Peyer's patch (tissue), 4 donors: ENCODE measurements at regions not wholly inside any gene's neighbourhood (a gene's known extent, or its start where the extent isn't known, plus 50 kb on each side); places are given as distances from the start of the nearest gene placed in this dataset.

Source experiments
- POLR2A ChIP-seq, 2 donors: fragments of 450-650 bp; IDR thresholded peaks; one replicate each; pipeline ENCODE4 v1.5.1; 2017; ENCODE audit warnings: antibody characterized with exemption in 2 of 2, mild to moderate bottlenecking in 2 of 2, moderate library complexity in 2 of 2
- TF ChIP-seq, protein P1 (sequence below), 6 experiments: fragments of 450-650 bp in 4 of 6; fragments of 200-600 bp in 2 of 6; sonication (generic) in 1 of 6; IDR thresholded peaks; one replicate each; pipeline ENCODE4 v1.5.1; 2017 to 2019; ENCODE audit warnings: antibody characterized with exemption in 6 of 6, mild to moderate bottlenecking in 3 of 6, moderate library complexity in 1 of 6

GRCh38 chr16:86308514-86308913, 201.8 kb upstream of the FOXF1 start:
- TF ChIP-seq, protein P1, sequence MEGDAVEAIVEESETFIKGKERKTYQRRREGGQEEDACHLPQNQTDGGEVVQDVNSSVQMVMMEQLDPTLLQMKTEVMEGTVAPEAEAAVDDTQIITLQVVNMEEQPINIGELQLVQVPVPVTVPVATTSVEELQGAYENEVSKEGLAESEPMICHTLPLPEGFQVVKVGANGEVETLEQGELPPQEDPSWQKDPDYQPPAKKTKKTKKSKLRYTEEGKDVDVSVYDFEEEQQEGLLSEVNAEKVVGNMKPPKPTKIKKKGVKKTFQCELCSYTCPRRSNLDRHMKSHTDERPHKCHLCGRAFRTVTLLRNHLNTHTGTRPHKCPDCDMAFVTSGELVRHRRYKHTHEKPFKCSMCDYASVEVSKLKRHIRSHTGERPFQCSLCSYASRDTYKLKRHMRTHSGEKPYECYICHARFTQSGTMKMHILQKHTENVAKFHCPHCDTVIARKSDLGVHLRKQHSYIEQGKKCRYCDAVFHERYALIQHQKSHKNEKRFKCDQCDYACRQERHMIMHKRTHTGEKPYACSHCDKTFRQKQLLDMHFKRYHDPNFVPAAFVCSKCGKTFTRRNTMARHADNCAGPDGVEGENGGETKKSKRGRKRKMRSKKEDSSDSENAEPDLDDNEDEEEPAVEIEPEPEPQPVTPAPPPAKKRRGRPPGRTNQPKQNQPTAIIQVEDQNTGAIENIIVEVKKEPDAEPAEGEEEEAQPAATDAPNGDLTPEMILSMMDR (IDR thresholded peaks at IDR 0.05) = no peak
- TF ChIP-seq POLR2A (IDR thresholded peaks at IDR 0.05) = no peak
